Activated T-cell treated with anti-CD3 and anti-CD28 coated beads, Interleukin-2, amount 50 U/mL, for 1 hour (primary cell): ENCODE measurements at regions not wholly inside any gene's neighbourhood (a gene's known extent, or its start where the extent isn't known, plus 50 kb on each side); places are given as distances from the start of the nearest gene placed in this dataset.
"Not testable (repeated sequence)": the region's sequence is repeated elsewhere in the genome, so short reads cannot be mapped to it uniquely, and the experiment has no call there.

ENCODE experiments used
- DNase-seq: peaks from one replicate; pipeline ENCODE4 v3.0.0-alpha.2; 2020

DNA sequence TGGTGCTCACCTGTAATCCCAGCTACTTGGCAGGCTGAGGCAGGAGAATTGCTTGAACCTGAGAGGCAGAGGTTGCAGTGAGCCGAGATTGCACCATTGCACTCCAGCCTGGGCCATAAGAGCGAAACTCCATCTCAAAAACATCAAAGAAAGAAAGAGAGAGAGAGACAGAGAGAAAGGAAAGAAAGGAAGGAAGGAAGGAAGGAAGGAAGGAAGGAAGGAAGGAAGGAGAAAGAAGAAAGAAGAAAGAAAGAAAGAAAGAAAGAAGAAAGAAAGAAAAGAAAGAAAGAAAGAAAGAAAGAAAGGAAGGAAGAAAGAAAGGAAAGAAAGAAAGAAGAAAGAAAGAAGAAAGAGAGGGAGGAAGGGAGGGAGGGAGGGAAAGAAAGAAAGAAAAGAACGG, 69.4 kb upstream of the SLC25A33 start:
- not testable (repeated sequence) for DNase-seq

GRCh38 chr1:9471679-9472078, 67.6 kb upstream of the SLC25A33 start:
- no peak for DNase-seq

DNA sequence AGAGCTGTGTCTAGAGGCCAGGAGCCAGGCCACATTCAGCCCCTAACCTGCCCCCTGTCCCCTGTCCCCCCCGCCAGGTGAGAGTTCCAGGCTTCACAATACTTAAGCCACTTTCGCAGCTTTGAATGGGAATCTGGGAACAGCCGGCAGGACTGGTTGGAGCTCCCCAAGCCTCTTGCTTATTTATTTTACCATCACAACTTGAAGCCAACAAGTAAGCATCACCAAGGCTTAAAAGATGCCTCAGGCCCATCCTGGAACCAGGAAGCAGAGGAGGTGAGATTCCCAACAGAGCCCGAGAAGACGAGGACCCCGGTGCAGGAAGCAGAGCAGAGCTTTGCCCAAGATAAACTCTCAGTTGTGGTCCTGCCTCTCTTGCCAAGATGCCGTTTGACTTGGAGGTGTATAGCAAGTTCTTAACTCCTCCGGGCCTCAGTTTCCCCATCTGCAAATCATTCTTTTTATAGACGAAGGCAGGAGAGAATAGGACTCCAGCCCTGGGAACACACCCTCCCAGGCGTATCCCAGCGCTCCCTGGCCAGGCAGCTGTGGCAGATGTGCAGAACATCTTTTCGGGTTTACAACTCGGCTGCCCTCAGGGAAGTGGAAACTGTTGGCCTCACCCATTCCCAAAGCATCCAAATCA, 66.8 kb upstream of the SLC25A33 start:
- DNase-seq = no peak

GRCh38 chr1:9473032-9473807, 66.0 kb upstream of the SLC25A33 start:
- no peak for DNase-seq

GRCh38 chr1:9475061-9475627, 64.1 kb upstream of the SLC25A33 start:
- no peak for DNase-seq

- no peak for DNase-seq
Measured at GRCh38 chr1:9476790-9477463, 62.3 kb upstream of the SLC25A33 start.

- DNase-seq = no peak
Measured at GRCh38 chr1:9477535-9477934, 61.7 kb upstream of the SLC25A33 start.

GRCh38 chr1:9478021-9478420, 61.2 kb upstream of the SLC25A33 start:
- DNase-seq = no peak

DNA sequence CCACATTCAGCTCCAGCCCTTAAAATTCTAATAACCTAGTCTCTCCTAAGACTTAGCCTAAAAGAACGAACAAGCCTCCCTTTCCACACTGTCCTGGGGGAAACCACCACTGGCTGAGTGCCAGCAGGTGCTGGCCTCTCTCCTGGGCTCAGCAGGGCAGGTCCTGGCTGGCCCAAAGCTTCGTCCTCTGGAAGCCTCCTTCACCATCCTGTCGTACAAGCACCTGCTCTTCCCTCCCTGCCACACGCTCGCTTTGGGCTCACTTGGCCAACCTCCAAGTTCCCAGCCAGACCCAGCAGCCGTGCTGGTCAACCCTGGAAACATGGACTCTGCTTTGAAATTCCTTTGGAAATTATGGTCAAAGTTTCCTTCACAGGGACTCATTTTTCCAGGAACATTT, 58.2 kb upstream of the SLC25A33 start:
- no peak for DNase-seq

- no peak for DNase-seq
Measured at GRCh38 chr1:9482403-9482802, 56.9 kb upstream of the SLC25A33 start.

GRCh38 chr1:9482816-9483572, 56.3 kb upstream of the SLC25A33 start:
- DNase-seq = no peak

- no peak for DNase-seq
Measured at GRCh38 chr1:9486466-9487140, 52.7 kb upstream of the SLC25A33 start.
